Breast epithelium (tissue), 3 donors: ENCODE measurements at regions not wholly inside any gene's neighbourhood (a gene's known extent, or its start where the extent isn't known, plus 50 kb on each side); places are given as distances from the start of the nearest gene placed in this dataset.

ENCODE experiments used
- POLR2AphosphoS5 ChIP-seq, 3 donors: sonication (generic); formaldehyde crosslinking; IDR thresholded peaks; one replicate each; pipeline ENCODE4 v1.6.1; 2017; ENCODE audit warnings: antibody characterized with exemption in 3 of 3
- TF ChIP-seq, protein P1 (sequence below), 3 donors: fragments of 450-650 bp; IDR thresholded peaks; one replicate each; pipeline ENCODE4 v1.5.1; 2016 to 2017; ENCODE audit warnings: antibody characterized with exemption in 3 of 3, mild to moderate bottlenecking in 3 of 3, moderate library complexity in 3 of 3

DNA sequence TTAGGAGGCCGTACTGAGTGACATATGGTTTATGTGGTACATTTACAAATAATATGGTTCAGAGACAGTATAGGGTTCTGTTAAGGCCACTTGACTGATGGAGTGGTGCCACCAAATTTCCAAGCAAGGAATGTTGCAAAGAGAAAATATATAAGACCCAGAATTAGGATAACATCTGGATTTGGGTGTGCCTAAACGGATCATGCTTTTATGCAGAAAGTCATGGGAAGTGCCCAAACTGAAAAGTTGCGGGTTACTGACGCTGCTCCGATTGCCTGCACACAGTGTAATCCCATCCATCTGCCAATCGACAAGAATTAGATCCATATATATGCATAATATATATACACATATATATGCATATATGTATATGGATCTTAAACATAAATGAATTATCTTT, 138.4 kb upstream of the DCN start:
- TF ChIP-seq, protein P1, sequence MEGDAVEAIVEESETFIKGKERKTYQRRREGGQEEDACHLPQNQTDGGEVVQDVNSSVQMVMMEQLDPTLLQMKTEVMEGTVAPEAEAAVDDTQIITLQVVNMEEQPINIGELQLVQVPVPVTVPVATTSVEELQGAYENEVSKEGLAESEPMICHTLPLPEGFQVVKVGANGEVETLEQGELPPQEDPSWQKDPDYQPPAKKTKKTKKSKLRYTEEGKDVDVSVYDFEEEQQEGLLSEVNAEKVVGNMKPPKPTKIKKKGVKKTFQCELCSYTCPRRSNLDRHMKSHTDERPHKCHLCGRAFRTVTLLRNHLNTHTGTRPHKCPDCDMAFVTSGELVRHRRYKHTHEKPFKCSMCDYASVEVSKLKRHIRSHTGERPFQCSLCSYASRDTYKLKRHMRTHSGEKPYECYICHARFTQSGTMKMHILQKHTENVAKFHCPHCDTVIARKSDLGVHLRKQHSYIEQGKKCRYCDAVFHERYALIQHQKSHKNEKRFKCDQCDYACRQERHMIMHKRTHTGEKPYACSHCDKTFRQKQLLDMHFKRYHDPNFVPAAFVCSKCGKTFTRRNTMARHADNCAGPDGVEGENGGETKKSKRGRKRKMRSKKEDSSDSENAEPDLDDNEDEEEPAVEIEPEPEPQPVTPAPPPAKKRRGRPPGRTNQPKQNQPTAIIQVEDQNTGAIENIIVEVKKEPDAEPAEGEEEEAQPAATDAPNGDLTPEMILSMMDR (IDR thresholded peaks at IDR 0.05) = no peak
- no peak for TF ChIP-seq POLR2AphosphoS5 (IDR thresholded peaks at IDR 0.05)
